ENCODE measurements at regions not wholly inside any gene's neighbourhood (a gene's known extent, or its start where the extent isn't known, plus 50 kb on each side); places are given as distances from the start of the nearest gene placed in this dataset.

GRCh38 chr14:98782062-98782461 is 489.9 kb downstream of the BCL11B start:
- no peaks in the 10 kb centered on the region for H3K36me3 ChIP-seq
- no peaks in the 10 kb centered on the region for H3K4me1 ChIP-seq (replicated peaks)
- 83% methylated on average over 5 of the region's 5 CpGs for WGBS
- no peak for TF ChIP-seq POLR2AphosphoS5 (IDR thresholded peaks at IDR 0.05)
- no peak for TF ChIP-seq CTCF (IDR thresholded peaks at IDR 0.05)
- no peak for TF ChIP-seq POLR2A (IDR thresholded peaks at IDR 0.05)
- no peak overlapping the region for H3K4me3 ChIP-seq
- no peaks in the 10 kb centered on the region for H3K9me3 ChIP-seq
- intact Hi-C loops (cut with DNase I) = no loop called here
- H3K27me3 ChIP-seq (replicated peaks; ENCODE audit: insufficient read depth) = no peaks in the 10 kb centered on the region
- H3K27ac ChIP-seq = no peak overlapping the region
- no peak for DNase-seq (ENCODE audit: low spot score)

GRCh38 chr14:98785578-98785977 is 486.4 kb downstream of the BCL11B start:
- intact Hi-C loops (cut with DNase I) = no loop called here
- H3K4me3 ChIP-seq = no peak overlapping the region
- DNase-seq (ENCODE audit: low spot score) = no peak
- no peak overlapping the region for H3K27ac ChIP-seq
- H3K27me3 ChIP-seq (replicated peaks; ENCODE audit: insufficient read depth) = no peaks in the 10 kb centered on the region
- H3K4me1 ChIP-seq (replicated peaks) = no peaks in the 10 kb centered on the region
- TF ChIP-seq POLR2A (IDR thresholded peaks at IDR 0.05) (no peak), POLR2AphosphoS5 (IDR thresholded peaks at IDR 0.05) (no peak), CTCF (IDR thresholded peaks at IDR 0.05) (no peak)
- WGBS = 53% methylated on average over 6 of the region's 6 CpGs
- no peaks in the 10 kb centered on the region for H3K9me3 ChIP-seq
- no peaks in the 10 kb centered on the region for H3K36me3 ChIP-seq

GRCh38 chr14:98786456-98786855 is 485.5 kb downstream of the BCL11B start:
- 84% methylated on average over 4 of the region's 4 CpGs for WGBS
- intact Hi-C loops (cut with DNase I) = no loop called here
- Histone ChIP-seq H3K4me1 (replicated peaks) (no peaks in the 10 kb centered on the region), H3K27ac (no peak overlapping the region), H3K4me3 (no peak overlapping the region), H3K9me3 (no peaks in the 10 kb centered on the region), H3K36me3 (no peaks in the 10 kb centered on the region), H3K27me3 (replicated peaks; ENCODE audit: insufficient read depth) (no peaks in the 10 kb centered on the region)
- DNase-seq (ENCODE audit: low spot score) = no peak
- no peak for TF ChIP-seq POLR2A (IDR thresholded peaks at IDR 0.05)
- TF ChIP-seq CTCF (IDR thresholded peaks at IDR 0.05) = no peak

- 90% methylated on average over 3 of the region's 3 CpGs for WGBS
- no peaks in the 10 kb centered on the region for H3K4me1 ChIP-seq (replicated peaks)
- TF ChIP-seq CTCF (IDR thresholded peaks at IDR 0.05) = no peak
- no peak for TF ChIP-seq POLR2AphosphoS5 (IDR thresholded peaks at IDR 0.05)
- TF ChIP-seq POLR2A (IDR thresholded peaks at IDR 0.05) = no peak
- no peak overlapping the region for H3K4me3 ChIP-seq
- no peak overlapping the region for H3K27ac ChIP-seq
- H3K36me3 ChIP-seq = no peaks in the 10 kb centered on the region
- intact Hi-C loops (cut with DNase I) = no loop called here
- H3K27me3 ChIP-seq (replicated peaks; ENCODE audit: insufficient read depth) = no peaks in the 10 kb centered on the region
- no peaks in the 10 kb centered on the region for H3K9me3 ChIP-seq
- DNase-seq (ENCODE audit: low spot score) = no peak
Observed at GRCh38 chr14:98791661-98792060, 480.3 kb downstream of the BCL11B start.

GRCh38 chr14:98792171-98792570 is 479.8 kb downstream of the BCL11B start:
- H3K36me3 ChIP-seq = no peaks in the 10 kb centered on the region
- H3K27ac ChIP-seq = no peak overlapping the region
- DNase-seq (ENCODE audit: low spot score) = no peak
- H3K4me3 ChIP-seq = no peak overlapping the region
- intact Hi-C loops (cut with DNase I) = no loop called here
- H3K9me3 ChIP-seq = no peaks in the 10 kb centered on the region
- TF ChIP-seq POLR2AphosphoS5 (IDR thresholded peaks at IDR 0.05) = no peak
- no peak for TF ChIP-seq CTCF (IDR thresholded peaks at IDR 0.05)
- no peak for TF ChIP-seq POLR2A (IDR thresholded peaks at IDR 0.05)
- H3K4me1 ChIP-seq (replicated peaks) = no peaks in the 10 kb centered on the region
- 88% methylated on average over 1 of the region's 1 CpG for WGBS
- H3K27me3 ChIP-seq (replicated peaks; ENCODE audit: insufficient read depth) = no peaks in the 10 kb centered on the region

All from prostate gland (tissue), 2 donors.